Uterus (tissue), 3 donors: ENCODE measurements at regions not wholly inside any gene's neighbourhood (a gene's known extent, or its start where the extent isn't known, plus 50 kb on each side); places are given as distances from the start of the nearest gene placed in this dataset.

Experiments
- DNase-seq, 2 donors: peaks; one replicate each; pipeline ENCODE4 v3.0.0-alpha.2; 2019 to 2020
- H3K27ac ChIP-seq, 2 donors: fragments of 200-600 bp; sonication (generic); 1 replicate in 1 of 2; 2 replicates in 1 of 2; pipeline ENCODE4 v1.5.1; 2016 to 2018
- H3K27me3 ChIP-seq, 2 donors: fragments of 200-600 bp; sonication (generic); one replicate each; pipeline ENCODE4 v1.5.1; 2018 to 2019; ENCODE audit warnings: control low read depth in 1 of 2
- H3K36me3 ChIP-seq, 2 donors: fragments of 200-600 bp; sonication (generic); one replicate each; pipeline ENCODE4 v1.5.1; 2019; ENCODE audit warnings: control low read depth in 1 of 2
- H3K4me1 ChIP-seq, 2 donors: fragments of 200-600 bp; sonication (generic); one replicate each; pipeline ENCODE4 v1.5.1; 2018 to 2019; ENCODE audit warnings: control low read depth in 1 of 2
- H3K4me3 ChIP-seq, 2 donors: fragments of 200-600 bp; sonication (generic); 1 replicate in 1 of 2; 2 replicates in 1 of 2; pipeline ENCODE4 v1.5.1; 2018 to 2019; ENCODE audit warnings: mild to moderate bottlenecking in 1 of 2
- H3K9me3 ChIP-seq, 2 donors: fragments of 200-600 bp; sonication (generic); one replicate each; pipeline ENCODE4 v1.5.1; 2019; ENCODE audit warnings: control low read depth in 1 of 2
- CTCF ChIP-seq, 4 experiments: fragments of 200-600 bp in 2 of 4; fragments of 450-650 bp in 2 of 4; sonication (generic) in 2 of 4; IDR thresholded peaks; one replicate each; pipeline ENCODE4 v1.5.1; 2016 to 2019; ENCODE audit warnings: antibody characterized with exemption in 4 of 4, mild to moderate bottlenecking in 2 of 4, moderate library complexity in 1 of 4
- POLR2A ChIP-seq, 2 donors: fragments of 450-650 bp; IDR thresholded peaks; one replicate each; pipeline ENCODE4 v1.6.1; 2016; ENCODE audit warnings: antibody characterized with exemption in 2 of 2, mild to moderate bottlenecking in 1 of 2, moderate library complexity in 1 of 2
- intact Hi-C: fragments of 100-400 bp; cut with DNase I; formaldehyde crosslinking; loops from one replicate; pipeline ENCODE4 v1.15.1; 2023; ENCODE audit warnings: low total_unique reads
- donor health status: DM: yes; HTN: yes; CAD: no.

- Histone ChIP-seq H3K4me1 (no peaks in the 10 kb centered on the region), H3K27me3 (no peaks in the 10 kb centered on the region), H3K36me3 (no peaks in the 10 kb centered on the region), H3K4me3 (no peak overlapping the region), H3K9me3 (peaks cover 0 to 6% of the 10 kb centered on the region in 2 donors), H3K27ac (no peak overlapping the region)
- intact Hi-C loops: no loop called here
- no peak for DNase-seq
- TF ChIP-seq CTCF (IDR thresholded peaks at IDR 0.05): no peak
- TF ChIP-seq POLR2A (IDR thresholded peaks at IDR 0.05): no peak
Measured at GRCh38 chr11:97638641-97639224, 1248.9 kb downstream of the JRKL start.

GRCh38 chr11:97641988-97642387 is 1252.2 kb downstream of the JRKL start:
- no peaks in the 10 kb centered on the region for H3K36me3 ChIP-seq
- DNase-seq: no peak
- H3K4me3 ChIP-seq: no peak overlapping the region
- no peak overlapping the region for H3K27ac ChIP-seq
- intact Hi-C loops: no loop called here
- no peaks in the 10 kb centered on the region for H3K27me3 ChIP-seq
- peaks cover 0 to 6% of the 10 kb centered on the region in 2 donors for H3K9me3 ChIP-seq
- TF ChIP-seq CTCF (IDR thresholded peaks at IDR 0.05) (no peak), POLR2A (IDR thresholded peaks at IDR 0.05) (no peak)
- H3K4me1 ChIP-seq: no peaks in the 10 kb centered on the region

GRCh38 chr11:97645736-97646135 is 1255.9 kb downstream of the JRKL start:
- Histone ChIP-seq H3K9me3 (peaks cover 0 to 6% of the 10 kb centered on the region in 2 donors), H3K4me3 (no peak overlapping the region), H3K4me1 (no peaks in the 10 kb centered on the region), H3K27ac (no peak overlapping the region), H3K36me3 (no peaks in the 10 kb centered on the region), H3K27me3 (no peaks in the 10 kb centered on the region)
- intact Hi-C loops: no loop called here
- TF ChIP-seq CTCF (IDR thresholded peaks at IDR 0.05): no peak
- TF ChIP-seq POLR2A (IDR thresholded peaks at IDR 0.05): no peak
- no peak for DNase-seq

- no peaks in the 10 kb centered on the region for H3K27me3 ChIP-seq
- no peak overlapping the region for H3K4me3 ChIP-seq
- intact Hi-C loops: no loop called here
- no peaks in the 10 kb centered on the region for H3K36me3 ChIP-seq
- H3K9me3 ChIP-seq: no peaks in the 10 kb centered on the region
- no peak overlapping the region for H3K27ac ChIP-seq
- no peak for DNase-seq
- H3K4me1 ChIP-seq: no peaks in the 10 kb centered on the region
- TF ChIP-seq CTCF (IDR thresholded peaks at IDR 0.05) (no peak), POLR2A (IDR thresholded peaks at IDR 0.05) (no peak)
Measured at GRCh38 chr11:97656356-97656755, 1266.5 kb downstream of the JRKL start.

GRCh38 chr11:97657852-97658251 is 1268.0 kb downstream of the JRKL start:
- Histone ChIP-seq H3K4me1 (no peaks in the 10 kb centered on the region), H3K9me3 (no peaks in the 10 kb centered on the region), H3K27ac (no peak overlapping the region), H3K4me3 (no peak overlapping the region), H3K36me3 (no peaks in the 10 kb centered on the region), H3K27me3 (no peaks in the 10 kb centered on the region)
- no peak for DNase-seq
- intact Hi-C loops: no loop called here
- TF ChIP-seq CTCF (IDR thresholded peaks at IDR 0.05) (no peak), POLR2A (IDR thresholded peaks at IDR 0.05) (no peak)
